ENCODE measurements at regions not wholly inside any gene's neighbourhood (a gene's known extent, or its start where the extent isn't known, plus 50 kb on each side); places are given as distances from the start of the nearest gene placed in this dataset.

DNA sequence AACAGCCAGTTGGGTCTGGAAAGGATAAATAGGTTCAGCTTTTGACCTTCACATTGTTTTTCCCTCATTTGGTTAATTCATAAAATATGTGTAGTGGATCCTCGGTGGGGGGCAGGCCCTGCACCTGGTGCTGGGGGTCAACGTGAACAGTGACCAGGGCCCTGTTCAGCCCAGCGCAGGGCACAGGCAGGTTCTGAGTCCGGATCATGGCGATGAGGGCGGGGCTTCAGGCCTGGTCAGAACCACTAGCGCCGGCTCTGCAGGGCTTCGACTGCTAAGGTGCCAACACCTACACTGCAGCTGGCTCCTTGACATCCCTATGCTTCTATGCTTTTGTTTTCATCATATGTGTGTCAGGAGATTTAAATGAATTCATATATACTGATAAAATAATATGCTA is 177.7 kb downstream of the CXCL12 start:
- H3K4me1 Mint-ChIP-seq (ENCODE audit: low read depth, unreplicated experiment): no peaks in the 10 kb centered on the region
- H3K9me3 Mint-ChIP-seq (ENCODE audit: low read depth, unreplicated experiment): peaks cover 12% of the 10 kb centered on the region
- no peak for DNase-seq
- BruUV-seq (replicated peaks): no TSS peak
- H3K4me3 Mint-ChIP-seq (ENCODE audit: low read depth, unreplicated experiment): no peak overlapping the region
- CTCF ChIA-PET: no interaction called here
- no peaks in the 10 kb centered on the region for H3K36me3 Mint-ChIP-seq (ENCODE audit: insufficient read depth, unreplicated experiment)
- H3K27me3 Mint-ChIP-seq (ENCODE audit: unreplicated experiment): no peaks in the 10 kb centered on the region
- no peak for TF ChIP-seq CTCF (IDR thresholded peaks at IDR 0.05; ENCODE audit: unreplicated experiment)
- no peak overlapping the region for H3K27ac Mint-ChIP-seq (ENCODE audit: unreplicated experiment)
- intact Hi-C loops (cut with micrococcal nuclease; ENCODE audit: unreplicated experiment): no loop called here

GRCh38 chr10:44206127-44206818 is 178.6 kb downstream of the CXCL12 start:
- no TSS peak for BruUV-seq (replicated peaks)
- no peaks in the 10 kb centered on the region for H3K36me3 Mint-ChIP-seq (ENCODE audit: insufficient read depth, unreplicated experiment)
- no peak for TF ChIP-seq CTCF (IDR thresholded peaks at IDR 0.05; ENCODE audit: unreplicated experiment)
- CTCF ChIA-PET: no interaction called here
- H3K4me3 Mint-ChIP-seq (ENCODE audit: low read depth, unreplicated experiment): no peak overlapping the region
- H3K27ac Mint-ChIP-seq (ENCODE audit: unreplicated experiment): no peak overlapping the region
- H3K27me3 Mint-ChIP-seq (ENCODE audit: unreplicated experiment): no peaks in the 10 kb centered on the region
- intact Hi-C loops (cut with micrococcal nuclease; ENCODE audit: unreplicated experiment): no loop called here
- H3K4me1 Mint-ChIP-seq (ENCODE audit: low read depth, unreplicated experiment): no peaks in the 10 kb centered on the region
- H3K9me3 Mint-ChIP-seq (ENCODE audit: low read depth, unreplicated experiment): peaks cover 12% of the 10 kb centered on the region
- no peak for DNase-seq

- CTCF ChIA-PET: no interaction called here
- no TSS peak for BruUV-seq (replicated peaks)
- TF ChIP-seq CTCF (IDR thresholded peaks at IDR 0.05; ENCODE audit: unreplicated experiment): no peak
- intact Hi-C loops (cut with micrococcal nuclease; ENCODE audit: unreplicated experiment): no loop called here
- no peak overlapping the region for H3K4me3 Mint-ChIP-seq (ENCODE audit: low read depth, unreplicated experiment)
- no peak for DNase-seq
- no peak overlapping the region for H3K27ac Mint-ChIP-seq (ENCODE audit: unreplicated experiment)
- H3K4me1 Mint-ChIP-seq (ENCODE audit: low read depth, unreplicated experiment): no peaks in the 10 kb centered on the region
- H3K36me3 Mint-ChIP-seq (ENCODE audit: insufficient read depth, unreplicated experiment): no peaks in the 10 kb centered on the region
- no peaks in the 10 kb centered on the region for H3K27me3 Mint-ChIP-seq (ENCODE audit: unreplicated experiment)
- H3K9me3 Mint-ChIP-seq (ENCODE audit: low read depth, unreplicated experiment): peaks cover 9% of the 10 kb centered on the region
These were observed 179.8 kb downstream of the CXCL12 start for GRCh38 chr10:44205067-44205466.

DNA sequence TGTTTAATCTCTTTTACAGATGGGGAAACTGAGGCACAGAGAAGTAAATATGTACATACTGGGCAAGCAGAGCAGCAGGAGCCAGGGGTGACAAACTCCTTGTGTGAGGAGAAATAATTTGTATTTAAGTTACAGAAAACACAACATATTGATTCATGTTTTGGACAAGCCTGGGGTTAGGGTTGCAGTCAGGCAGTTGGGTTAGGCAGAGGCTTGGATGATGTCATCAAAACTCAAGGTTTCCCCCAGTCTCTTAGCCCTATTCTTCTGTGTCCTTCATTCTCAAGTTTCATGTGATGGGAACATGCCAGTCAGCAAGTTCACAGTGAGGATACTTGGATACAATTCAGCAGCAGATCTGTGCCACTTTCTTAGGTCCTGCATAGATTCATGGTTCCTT is 181.4 kb downstream of the CXCL12 start:
- Mint-ChIP-seq H3K4me1 (ENCODE audit: low read depth, unreplicated experiment) (no peaks in the 10 kb centered on the region), H3K27me3 (ENCODE audit: unreplicated experiment) (no peaks in the 10 kb centered on the region), H3K27ac (ENCODE audit: unreplicated experiment) (no peak overlapping the region), H3K4me3 (ENCODE audit: low read depth, unreplicated experiment) (no peak overlapping the region), H3K9me3 (ENCODE audit: low read depth, unreplicated experiment) (peaks cover 4% of the 10 kb centered on the region), H3K36me3 (ENCODE audit: insufficient read depth, unreplicated experiment) (no peaks in the 10 kb centered on the region)
- CTCF ChIA-PET: no interaction called here
- intact Hi-C loops (cut with micrococcal nuclease; ENCODE audit: unreplicated experiment): no loop called here
- no peak for TF ChIP-seq CTCF (IDR thresholded peaks at IDR 0.05; ENCODE audit: unreplicated experiment)
- DNase-seq: no peak
- BruUV-seq (replicated peaks): no TSS peak

All from Calu3 (cell line).